ENCODE measurements at regions not wholly inside any gene's neighbourhood (a gene's known extent, or its start where the extent isn't known, plus 50 kb on each side); places are given as distances from the start of the nearest gene placed in this dataset.
"Not testable (repeated sequence)": the region's sequence is repeated elsewhere in the genome, so short reads cannot be mapped to it uniquely, and the experiment has no call there.

GRCh38 chrX:113389846-113390245, 549.2 kb upstream of the AMOT start:
- Histone ChIP-seq H3K27me3 (ENCODE audit: insufficient read depth, insufficient read length) (no peaks in the 10 kb centered on the region), H3K4me3 (ENCODE audit: insufficient read length, low read depth) (no peak overlapping the region), H3K9me3 (ENCODE audit: insufficient read depth, low read length) (peaks cover 17% of the 10 kb centered on the region; the same call in 1 of the 2 replicates), H3K9ac (ENCODE audit: insufficient read length, low read depth) (no peak overlapping the region), H3K4me1 (ENCODE audit: insufficient read depth, insufficient read length) (no peaks in the 10 kb centered on the region), H3K36me3 (ENCODE audit: insufficient read depth, insufficient read length, low read length) (no peaks in the 10 kb centered on the region)
- TF ChIP-seq ZNF274 (IDR thresholded peaks at IDR 0.05; ENCODE audit: low read depth, low read length) (no peak), YY1 (IDR thresholded peaks at IDR 0.05; ENCODE audit: insufficient read depth, insufficient read length) (no peak), SUZ12 (IDR thresholded peaks at IDR 0.05; ENCODE audit: extremely low read depth, insufficient read depth, insufficient read length) (no peak)
- DNase-seq (ENCODE audit: low read depth, low spot score) = no peak

DNA sequence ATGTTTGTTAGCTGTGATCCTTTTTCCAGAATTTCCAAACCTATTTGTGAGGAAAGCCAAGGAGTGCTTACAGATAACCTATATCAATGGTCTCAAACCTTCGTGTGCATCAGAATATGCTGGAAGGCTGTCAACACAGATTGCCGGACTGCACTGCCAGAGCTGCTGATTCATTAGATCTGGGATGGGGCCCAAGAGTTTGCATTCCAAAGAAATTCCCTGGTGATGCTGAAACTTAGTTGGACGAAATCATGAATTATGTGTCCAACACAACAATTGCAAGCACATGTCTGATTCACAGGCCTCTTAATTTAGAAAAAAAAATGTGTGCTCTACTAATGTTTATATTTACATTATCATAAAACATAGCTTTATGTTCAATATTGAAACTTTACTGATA, 544.0 kb upstream of the AMOT start:
- DNase-seq (ENCODE audit: low read depth, low spot score) = no peak
- no peak for TF ChIP-seq ZNF274 (IDR thresholded peaks at IDR 0.05; ENCODE audit: low read depth, low read length)
- no peak for TF ChIP-seq YY1 (IDR thresholded peaks at IDR 0.05; ENCODE audit: insufficient read depth, insufficient read length)
- TF ChIP-seq SUZ12 (IDR thresholded peaks at IDR 0.05; ENCODE audit: extremely low read depth, insufficient read depth, insufficient read length) = no peak
- Histone ChIP-seq H3K4me1 (ENCODE audit: insufficient read depth, insufficient read length) (no peaks in the 10 kb centered on the region), H3K4me3 (ENCODE audit: insufficient read length, low read depth) (no peak overlapping the region), H3K9ac (ENCODE audit: insufficient read length, low read depth) (no peak overlapping the region), H3K27me3 (ENCODE audit: insufficient read depth, insufficient read length) (no peaks in the 10 kb centered on the region), H3K36me3 (ENCODE audit: insufficient read depth, insufficient read length, low read length) (no peaks in the 10 kb centered on the region), H3K9me3 (ENCODE audit: insufficient read depth, low read length) (peaks cover 2% of the 10 kb centered on the region; the same call in 1 of the 2 replicates)

- not testable (repeated sequence) for H3K36me3 ChIP-seq (ENCODE audit: insufficient read depth, insufficient read length, low read length); H3K9ac ChIP-seq (ENCODE audit: insufficient read length, low read depth); H3K4me3 ChIP-seq (ENCODE audit: insufficient read length, low read depth); H3K27me3 ChIP-seq (ENCODE audit: insufficient read depth, insufficient read length); H3K4me1 ChIP-seq (ENCODE audit: insufficient read depth, insufficient read length); H3K9me3 ChIP-seq (ENCODE audit: insufficient read depth, low read length); DNase-seq (ENCODE audit: low read depth, low spot score)
Measured at GRCh38 chrX:113373421-113373820, 532.8 kb upstream of the AMOT start.

DNA sequence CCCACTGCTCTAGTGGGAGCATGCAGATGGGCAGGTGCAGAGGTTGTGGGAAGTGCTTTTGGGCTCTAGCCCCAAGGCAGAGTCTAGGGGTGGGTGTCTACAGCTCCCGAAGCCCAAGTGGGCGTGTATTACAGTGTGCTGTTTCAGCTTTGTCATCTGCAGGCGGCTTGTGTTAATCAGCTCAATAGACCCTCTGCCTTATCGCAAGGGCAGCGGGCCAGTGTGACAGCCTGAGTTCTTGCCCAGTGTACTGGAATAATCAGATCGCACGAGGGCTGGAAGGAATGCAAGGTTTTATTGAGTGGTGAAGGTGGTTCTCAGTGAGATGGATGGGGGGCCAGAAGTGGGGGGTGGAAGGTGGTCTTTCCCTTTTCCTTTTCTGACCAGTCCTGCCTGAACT, 529.4 kb upstream of the AMOT start:
- H3K9me3 ChIP-seq (ENCODE audit: insufficient read depth, low read length) = no peaks in the 10 kb centered on the region
- H3K4me3 ChIP-seq (ENCODE audit: insufficient read length, low read depth) = no peak overlapping the region
- no peak overlapping the region for H3K9ac ChIP-seq (ENCODE audit: insufficient read length, low read depth)
- no peaks in the 10 kb centered on the region for H3K36me3 ChIP-seq (ENCODE audit: insufficient read depth, insufficient read length, low read length)
- no peaks in the 10 kb centered on the region for H3K27me3 ChIP-seq (ENCODE audit: insufficient read depth, insufficient read length)
- H3K4me1 ChIP-seq (ENCODE audit: insufficient read depth, insufficient read length) = peaks cover 2% of the 10 kb centered on the region
- DNase-seq (ENCODE audit: low read depth, low spot score) = no peak
- TF ChIP-seq SUZ12 (IDR thresholded peaks at IDR 0.05; ENCODE audit: extremely low read depth, insufficient read depth, insufficient read length) (no peak), YY1 (IDR thresholded peaks at IDR 0.05; ENCODE audit: insufficient read depth, insufficient read length) (no peak), ZNF274 (IDR thresholded peaks at IDR 0.05; ENCODE audit: low read depth, low read length) (no peak)

DNA sequence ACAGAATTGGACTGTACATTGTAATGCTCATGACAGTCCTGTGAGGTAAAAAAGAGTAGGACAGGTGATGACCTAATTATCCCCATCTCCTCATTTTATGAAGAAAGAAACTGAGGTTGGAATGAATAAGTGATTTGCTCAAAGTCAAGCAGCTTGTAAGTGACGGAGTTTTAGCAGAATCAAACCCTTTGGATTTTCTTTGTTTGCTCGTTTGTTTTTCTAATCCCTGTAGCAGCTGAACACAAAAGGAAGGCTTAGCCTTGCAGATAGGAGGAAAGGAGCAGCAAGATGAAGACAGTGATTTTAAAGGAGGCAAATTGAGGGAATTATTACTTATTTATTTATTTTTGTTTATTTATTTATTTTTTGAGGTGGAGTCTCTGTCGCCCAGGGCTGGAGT, 528.4 kb upstream of the AMOT start:
- H3K4me3 ChIP-seq (ENCODE audit: insufficient read length, low read depth) = no peak overlapping the region
- H3K4me1 ChIP-seq (ENCODE audit: insufficient read depth, insufficient read length) = peaks cover 2% of the 10 kb centered on the region
- H3K9me3 ChIP-seq (ENCODE audit: insufficient read depth, low read length) = no peaks in the 10 kb centered on the region
- no peak for DNase-seq (ENCODE audit: low read depth, low spot score)
- no peak for TF ChIP-seq YY1 (IDR thresholded peaks at IDR 0.05; ENCODE audit: insufficient read depth, insufficient read length)
- no peaks in the 10 kb centered on the region for H3K27me3 ChIP-seq (ENCODE audit: insufficient read depth, insufficient read length)
- H3K9ac ChIP-seq (ENCODE audit: insufficient read length, low read depth) = no peak overlapping the region
- H3K36me3 ChIP-seq (ENCODE audit: insufficient read depth, insufficient read length, low read length) = no peaks in the 10 kb centered on the region

- H3K9ac ChIP-seq (ENCODE audit: insufficient read length, low read depth) = no peak overlapping the region
- H3K4me3 ChIP-seq (ENCODE audit: insufficient read length, low read depth) = no peak overlapping the region
- no peaks in the 10 kb centered on the region for H3K27me3 ChIP-seq (ENCODE audit: insufficient read depth, insufficient read length)
- H3K36me3 ChIP-seq (ENCODE audit: insufficient read depth, insufficient read length, low read length) = no peaks in the 10 kb centered on the region
- no peaks in the 10 kb centered on the region for H3K9me3 ChIP-seq (ENCODE audit: insufficient read depth, low read length)
- TF ChIP-seq YY1 (IDR thresholded peaks at IDR 0.05; ENCODE audit: insufficient read depth, insufficient read length) (no peak), ZNF274 (IDR thresholded peaks at IDR 0.05; ENCODE audit: low read depth, low read length) (no peak), SUZ12 (IDR thresholded peaks at IDR 0.05; ENCODE audit: extremely low read depth, insufficient read depth, insufficient read length) (no peak)
- H3K4me1 ChIP-seq (ENCODE audit: insufficient read depth, insufficient read length) = no peaks in the 10 kb centered on the region
- no peak for DNase-seq (ENCODE audit: low read depth, low spot score)
Measured at GRCh38 chrX:113353134-113353533, 512.5 kb upstream of the AMOT start.

- no peaks in the 10 kb centered on the region for H3K9me3 ChIP-seq (ENCODE audit: insufficient read depth, low read length)
- H3K27me3 ChIP-seq (ENCODE audit: insufficient read depth, insufficient read length) = no peaks in the 10 kb centered on the region
- DNase-seq (ENCODE audit: low read depth, low spot score) = no peak
- no peaks in the 10 kb centered on the region for H3K4me1 ChIP-seq (ENCODE audit: insufficient read depth, insufficient read length)
- no peaks in the 10 kb centered on the region for H3K36me3 ChIP-seq (ENCODE audit: insufficient read depth, insufficient read length, low read length)
- H3K9ac ChIP-seq (ENCODE audit: insufficient read length, low read depth) = no peak overlapping the region
- no peak for TF ChIP-seq ZNF274 (IDR thresholded peaks at IDR 0.05; ENCODE audit: low read depth, low read length)
- TF ChIP-seq YY1 (IDR thresholded peaks at IDR 0.05; ENCODE audit: insufficient read depth, insufficient read length) = no peak
- TF ChIP-seq SUZ12 (IDR thresholded peaks at IDR 0.05; ENCODE audit: extremely low read depth, insufficient read depth, insufficient read length) = no peak
- H3K4me3 ChIP-seq (ENCODE audit: insufficient read length, low read depth) = no peak overlapping the region
Measured at GRCh38 chrX:113330416-113330815, 489.8 kb upstream of the AMOT start.

- Histone ChIP-seq H3K9me3 (ENCODE audit: insufficient read depth, low read length) (no peaks in the 10 kb centered on the region), H3K36me3 (ENCODE audit: insufficient read depth, insufficient read length, low read length) (no peaks in the 10 kb centered on the region), H3K27me3 (ENCODE audit: insufficient read depth, insufficient read length) (no peaks in the 10 kb centered on the region), H3K4me1 (ENCODE audit: insufficient read depth, insufficient read length) (no peaks in the 10 kb centered on the region), H3K4me3 (ENCODE audit: insufficient read length, low read depth) (no peak overlapping the region), H3K9ac (ENCODE audit: insufficient read length, low read depth) (no peak overlapping the region)
- no peak for TF ChIP-seq YY1 (IDR thresholded peaks at IDR 0.05; ENCODE audit: insufficient read depth, insufficient read length)
- TF ChIP-seq ZNF274 (IDR thresholded peaks at IDR 0.05; ENCODE audit: low read depth, low read length) = no peak
- TF ChIP-seq SUZ12 (IDR thresholded peaks at IDR 0.05; ENCODE audit: extremely low read depth, insufficient read depth, insufficient read length) = no peak
- no peak for DNase-seq (ENCODE audit: low read depth, low spot score)
Measured at GRCh38 chrX:113315927-113316326, 475.3 kb upstream of the AMOT start.
